GM21390 (cell line): ENCODE measurements at regions not wholly inside any gene's neighbourhood (a gene's known extent, or its start where the extent isn't known, plus 50 kb on each side); places are given as distances from the start of the nearest gene placed in this dataset.

Experiments
- ATAC-seq: cut with Tn5 transposase; IDR thresholded peaks from one replicate; pipeline ENCODE4 v1.9.1; 2021; ENCODE audit not compliant: unreplicated experiment

DNA sequence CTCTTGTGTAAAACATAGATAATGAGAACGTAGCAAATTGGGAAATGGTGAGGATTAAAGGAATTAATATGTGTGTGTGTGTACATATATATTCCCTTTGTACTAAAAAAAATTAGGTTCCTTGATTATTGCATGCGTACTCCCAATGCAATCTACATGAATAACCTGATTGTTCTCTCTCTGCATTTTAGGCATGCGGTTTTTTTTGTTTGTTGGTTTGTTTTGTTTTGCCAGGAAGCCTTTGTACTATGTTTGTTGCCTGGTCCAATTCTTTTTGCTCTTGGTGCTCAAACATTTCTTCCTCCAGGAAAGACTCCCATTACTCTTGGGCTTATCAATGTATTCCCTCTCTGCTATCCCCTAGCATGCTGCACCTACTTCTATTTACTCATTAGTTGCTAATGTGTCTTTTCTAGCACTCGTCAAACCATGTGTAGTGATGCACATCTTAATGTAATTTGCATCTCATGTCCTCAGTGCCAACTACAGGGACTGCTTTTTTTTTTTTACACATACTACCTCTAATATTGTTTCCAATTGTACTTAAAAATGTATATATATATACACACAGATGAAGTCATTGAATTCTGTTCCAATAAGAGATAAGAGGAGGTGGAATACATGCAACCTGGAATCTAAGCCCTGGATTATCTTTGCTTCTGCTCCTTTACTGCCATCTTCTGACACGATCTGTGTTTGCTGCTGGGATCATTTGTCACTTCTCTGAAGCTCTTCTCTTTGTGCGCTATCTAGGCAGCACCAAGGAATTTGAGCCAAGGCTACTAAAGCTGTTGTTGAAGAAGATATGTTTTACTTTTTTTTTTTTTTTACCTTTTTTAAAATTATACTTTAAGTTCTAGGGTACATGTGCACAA is 197.2 kb upstream of the ANO3 start:
- ATAC-seq, result peak; percentile 77

DNA sequence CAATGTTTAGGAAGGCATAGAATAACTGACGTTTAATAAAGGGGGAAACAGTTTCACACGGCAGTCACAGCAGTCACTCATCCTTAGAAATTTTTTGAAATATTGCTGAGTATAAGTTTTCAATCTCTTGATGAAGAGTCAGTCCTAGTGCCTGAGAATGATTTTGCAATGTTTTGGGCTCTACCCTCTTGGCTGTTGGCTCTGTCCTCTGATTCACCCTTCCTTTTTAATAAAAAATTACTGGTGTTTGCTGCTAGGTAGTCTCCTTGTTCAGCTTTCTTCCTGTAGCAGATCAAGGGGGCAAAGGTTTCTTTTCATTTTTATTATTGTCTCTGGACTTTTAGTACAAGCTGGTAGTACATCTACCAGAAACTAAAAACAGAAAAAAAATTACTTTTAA is 194.3 kb upstream of the ANO3 start:
- no peak for ATAC-seq

DNA sequence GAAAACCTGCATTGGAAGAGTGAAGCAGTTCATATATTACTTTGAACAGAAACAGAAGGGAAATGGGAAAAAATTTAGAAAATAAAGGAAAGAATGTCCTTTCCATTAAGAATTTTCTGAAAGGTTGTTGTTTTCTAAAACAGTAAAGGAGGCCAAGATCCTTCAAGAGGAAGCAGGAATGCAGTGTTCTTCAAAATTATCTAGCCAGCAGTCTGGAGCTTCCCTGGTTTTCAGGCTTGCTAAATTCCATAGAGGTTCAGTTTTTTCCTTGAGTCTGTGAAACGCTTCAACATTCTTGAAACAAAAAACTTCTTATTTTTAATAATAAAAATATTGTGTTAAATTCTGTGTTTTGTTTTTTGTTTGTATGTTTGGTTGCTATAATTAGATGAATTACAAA is 189.0 kb upstream of the ANO3 start:
- no peak for ATAC-seq

DNA sequence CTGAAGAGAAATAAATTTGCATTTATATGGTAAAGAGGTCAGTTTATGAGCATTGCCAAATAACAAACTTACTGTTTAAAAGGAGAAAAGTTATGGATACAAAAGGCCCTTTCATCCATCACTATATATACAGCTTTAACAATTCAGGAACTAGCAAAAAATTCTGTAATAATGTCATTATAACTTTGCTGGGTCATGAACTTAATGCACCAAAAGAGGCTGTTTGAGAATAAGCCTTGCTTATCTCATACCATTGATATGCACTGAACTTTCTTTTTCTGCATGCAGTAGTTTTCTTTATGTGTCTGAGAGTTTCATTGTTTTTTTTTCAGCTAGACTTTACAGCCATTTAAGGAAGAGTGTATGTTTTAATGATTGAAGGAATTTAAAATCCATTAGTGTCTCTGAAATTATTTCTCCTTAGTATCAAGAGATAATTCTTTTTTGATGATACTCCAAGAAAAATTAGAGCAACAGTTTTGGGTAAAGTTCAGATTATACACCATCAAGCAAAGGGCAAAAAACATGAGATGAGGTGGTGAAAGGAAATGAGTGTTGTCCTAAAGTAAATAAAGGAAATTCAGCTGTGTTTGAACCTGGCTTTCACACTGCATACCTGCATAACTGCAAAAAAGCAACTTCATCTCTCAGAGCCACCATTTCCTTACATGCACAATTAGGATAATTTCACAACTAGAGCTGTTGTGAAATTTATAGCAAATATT is 188.2 kb upstream of the ANO3 start:
- no peak for ATAC-seq

DNA sequence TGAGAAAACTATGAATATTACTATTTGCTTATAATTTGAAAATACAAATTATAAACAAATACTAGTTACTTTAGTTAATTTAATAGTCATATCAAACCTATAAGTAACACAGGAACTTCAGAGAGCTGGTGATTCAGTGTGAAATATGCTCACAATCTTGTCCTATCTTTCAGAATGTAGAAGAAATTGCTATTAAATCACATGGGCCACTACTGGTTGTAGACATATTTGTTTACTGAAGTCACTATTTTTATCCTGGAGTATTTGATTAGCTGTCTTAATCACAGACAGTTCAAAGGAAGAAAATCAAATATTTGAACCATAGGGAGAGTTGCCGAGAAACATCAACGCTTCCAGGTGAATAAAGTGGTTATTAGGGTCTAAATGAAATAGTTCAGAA is 187.6 kb upstream of the ANO3 start:
- no peak for ATAC-seq

DNA sequence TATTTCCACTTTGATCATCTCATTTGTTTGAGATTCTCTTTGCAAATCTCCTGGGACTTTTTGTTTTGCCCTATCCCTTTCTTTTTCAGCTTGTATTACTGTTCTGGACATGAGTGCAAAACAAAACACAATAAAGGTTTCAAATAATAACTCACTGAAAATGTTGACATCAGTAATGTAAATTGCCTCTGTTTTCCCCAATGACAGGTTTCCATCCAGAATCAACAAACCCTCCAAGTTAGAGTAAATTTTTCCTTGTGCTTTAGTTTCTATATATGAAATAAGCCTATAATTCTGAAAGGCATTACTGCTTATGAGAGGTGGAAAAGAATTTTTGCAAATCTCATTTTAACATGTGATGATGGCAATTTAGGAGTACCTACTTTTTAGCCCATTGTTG is 187.0 kb upstream of the ANO3 start:
- ATAC-seq, result no peak

DNA sequence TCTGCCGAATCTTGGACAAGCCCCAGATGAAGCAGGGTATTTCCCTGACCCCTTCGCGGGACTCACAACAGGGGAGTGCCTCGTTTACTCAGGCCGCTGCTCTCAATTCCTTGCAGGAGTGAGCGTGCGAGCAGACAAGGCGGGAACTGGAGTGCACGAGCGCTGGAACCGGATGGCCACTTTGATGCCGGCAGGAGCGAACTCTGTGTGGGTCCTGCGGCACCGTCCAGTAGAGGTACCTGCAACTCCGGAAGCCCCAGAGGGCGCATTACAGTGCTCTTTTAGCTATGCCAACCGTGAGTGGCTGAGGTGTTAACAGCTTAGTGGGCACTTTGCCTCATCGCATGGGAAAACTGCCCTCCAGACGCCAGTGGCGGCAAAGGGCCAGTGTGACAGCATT is 182.3 kb upstream of the ANO3 start:
- no peak for ATAC-seq

DNA sequence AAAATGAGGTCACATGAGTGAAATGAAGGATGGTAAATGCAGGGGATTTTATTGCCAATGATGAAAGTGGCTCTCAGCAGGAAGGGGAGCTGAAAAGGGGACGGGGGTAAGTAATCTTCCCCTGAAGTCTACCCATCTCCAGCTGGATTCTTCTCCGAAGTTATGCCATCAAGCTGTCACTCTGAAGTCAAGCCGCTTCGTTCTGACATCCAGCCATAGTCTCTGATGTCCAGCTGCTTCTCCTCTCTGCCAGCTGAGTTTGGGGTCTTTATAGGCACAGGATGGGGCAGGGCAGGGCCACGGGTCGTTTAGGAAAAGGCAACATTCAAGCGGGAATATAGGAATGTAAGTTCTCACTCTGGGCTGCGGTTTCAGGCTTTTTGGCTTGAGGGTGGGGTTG is 181.9 kb upstream of the ANO3 start:
- no peak for ATAC-seq

DNA sequence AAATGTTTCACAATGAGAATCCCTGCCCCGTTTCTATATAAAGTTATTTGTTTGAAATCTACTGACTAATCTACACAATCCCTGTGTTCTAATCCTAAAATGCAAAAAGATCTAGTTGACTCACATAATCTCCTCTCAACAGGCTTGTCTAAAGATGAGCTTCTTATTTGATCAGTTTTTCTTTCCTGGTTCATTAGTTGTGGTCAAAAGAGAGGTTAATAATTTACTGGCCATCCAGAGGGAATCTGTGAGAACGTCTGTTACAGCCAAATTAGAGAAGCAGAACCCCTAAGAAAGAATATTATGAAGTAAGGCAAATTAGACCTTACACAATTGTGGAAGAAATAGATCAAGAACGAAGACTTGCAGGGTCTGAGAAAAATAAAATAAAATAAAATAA is 173.7 kb upstream of the ANO3 start:
- no peak for ATAC-seq

DNA sequence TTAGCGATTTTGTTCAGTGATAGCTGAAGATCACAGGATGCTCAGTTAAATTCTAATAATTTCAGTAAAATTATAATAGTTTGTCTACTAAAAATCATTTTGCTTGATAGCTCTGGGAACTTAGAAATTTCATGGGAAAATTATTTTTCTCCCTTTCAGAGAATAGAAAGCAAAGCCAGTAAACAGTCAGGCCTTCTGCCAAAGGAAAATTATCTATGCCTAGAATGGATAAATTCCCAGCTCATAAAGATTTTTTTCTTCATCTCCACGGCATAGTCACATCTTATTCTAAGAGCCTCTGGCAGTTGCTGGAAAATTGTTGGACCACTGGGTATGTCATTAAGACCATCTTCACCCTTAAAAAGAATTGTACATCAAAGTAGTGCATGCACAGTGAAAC is 169.6 kb upstream of the ANO3 start:
- ATAC-seq, result no peak

DNA sequence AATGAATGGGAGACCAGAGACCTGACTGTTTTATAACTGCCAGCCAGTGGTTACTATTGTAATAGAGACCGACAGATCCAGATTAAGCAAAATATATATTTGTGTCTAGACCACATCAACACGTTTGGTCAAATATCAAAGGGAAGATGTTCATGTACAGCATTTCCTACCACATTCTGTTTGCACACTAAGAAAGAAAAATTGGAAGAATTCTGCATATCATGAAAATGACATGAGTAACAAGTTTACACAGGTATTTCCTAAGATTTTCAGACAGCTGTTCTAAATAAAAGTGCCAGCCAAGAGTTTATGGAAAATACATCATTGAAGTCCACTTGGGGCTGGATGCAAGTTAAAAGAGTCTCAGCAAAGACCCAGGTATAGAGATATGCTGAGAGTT is 145.5 kb upstream of the ANO3 start:
- ATAC-seq, result no peak

DNA sequence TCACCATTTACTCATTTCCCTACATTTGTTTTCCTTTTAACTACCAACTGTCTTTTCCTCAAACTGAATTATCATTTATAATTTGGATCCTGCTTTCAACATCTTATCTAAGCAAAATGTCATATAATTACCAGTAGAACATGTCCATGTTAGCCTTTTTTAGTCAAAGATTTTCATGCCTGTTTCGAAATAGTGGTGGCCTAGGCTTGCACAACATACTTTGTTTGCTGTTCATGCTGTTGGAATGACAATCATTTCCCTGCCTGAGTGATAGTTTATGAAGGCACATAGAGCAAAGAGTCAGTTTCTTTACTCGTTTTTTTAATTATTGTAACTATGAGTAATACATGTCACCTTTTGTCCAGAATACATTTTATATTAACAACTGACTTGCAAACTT is 144.3 kb upstream of the ANO3 start:
- ATAC-seq, result no peak

DNA sequence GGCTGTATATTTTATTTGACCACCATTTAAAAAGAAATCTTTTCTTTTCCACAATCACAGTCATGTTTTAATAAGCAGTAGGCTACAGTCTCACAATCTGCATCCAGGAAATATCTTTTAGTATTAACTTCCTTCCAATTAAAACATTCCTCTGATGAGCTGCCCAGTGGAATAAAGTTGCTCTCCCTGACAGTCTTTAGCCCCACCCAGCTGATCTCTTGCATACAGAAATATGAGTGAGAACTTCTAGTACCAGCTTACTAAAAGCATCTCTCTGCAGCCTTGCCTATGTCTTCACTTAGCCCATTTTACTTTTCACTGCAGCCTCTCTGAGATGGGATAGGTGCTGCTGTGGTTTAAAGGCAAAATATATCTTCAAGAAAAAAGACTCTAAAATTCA is 143.4 kb upstream of the ANO3 start:
- ATAC-seq, result no peak

DNA sequence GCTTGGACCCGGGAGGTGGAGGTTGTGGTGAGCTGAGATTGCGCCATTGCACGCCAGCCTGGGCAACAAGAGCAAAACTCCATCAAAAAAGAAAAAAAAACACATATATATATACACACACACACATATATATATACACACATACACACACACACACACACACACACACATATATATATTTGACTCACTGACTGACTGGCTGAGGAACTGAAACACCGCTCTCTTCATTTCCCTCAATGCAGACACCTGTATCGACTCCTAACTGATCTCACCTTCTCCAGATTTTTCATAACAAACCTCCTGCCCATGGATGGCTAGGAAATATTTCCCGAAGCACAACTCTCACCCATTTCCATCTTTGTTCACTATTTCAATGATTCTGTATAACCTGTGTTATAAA is 140.7 kb upstream of the ANO3 start:
- ATAC-seq, result no peak

DNA sequence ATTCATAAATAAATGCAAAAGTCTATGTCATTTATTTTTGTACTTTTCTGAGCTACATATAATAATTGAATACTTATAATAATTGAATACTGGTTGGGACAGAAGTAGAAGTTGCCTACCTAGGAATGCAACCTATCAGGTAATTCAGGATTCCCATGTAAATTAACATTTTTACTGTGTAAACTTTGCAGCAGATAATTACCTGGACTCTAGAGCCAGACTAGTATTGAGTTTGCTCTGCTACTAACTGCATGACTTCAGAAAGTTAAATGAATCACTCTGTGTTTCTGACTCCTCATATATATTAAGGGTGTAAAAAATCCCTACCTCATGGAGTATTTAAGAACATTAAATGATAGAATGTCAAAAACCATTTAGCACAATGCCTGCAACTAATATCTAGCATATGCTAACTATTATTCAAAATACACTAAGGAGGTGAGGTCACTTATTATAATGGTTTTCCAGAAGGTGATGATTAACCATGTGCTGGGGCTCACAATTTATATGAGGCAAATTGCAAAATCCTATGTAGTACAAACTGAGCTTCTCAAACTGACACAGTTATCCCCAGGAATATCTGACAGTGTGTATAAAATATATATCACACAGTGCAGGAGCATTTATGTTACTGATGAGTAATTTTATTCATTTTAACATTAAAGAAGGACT is 138.1 kb upstream of the ANO3 start:
- ATAC-seq, result no peak

DNA sequence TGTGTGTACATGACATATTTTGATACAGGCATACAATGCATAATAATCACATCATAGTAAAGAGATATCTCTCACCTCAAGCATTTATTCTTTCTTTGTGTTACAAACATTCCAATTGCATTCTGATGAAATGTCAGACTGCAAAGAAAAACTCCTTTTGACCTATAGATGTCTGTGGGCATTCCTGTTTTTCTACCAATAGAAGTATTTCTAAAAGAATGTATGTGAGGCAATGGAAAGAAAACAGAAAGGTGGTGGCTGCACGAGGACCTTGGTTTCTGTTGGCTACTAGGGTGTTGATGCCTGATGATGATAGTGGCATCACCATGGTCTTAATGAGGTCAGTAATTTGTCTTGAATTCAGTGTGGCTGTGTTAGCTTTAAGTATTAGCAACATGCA is 137.0 kb upstream of the ANO3 start:
- ATAC-seq, result no peak

DNA sequence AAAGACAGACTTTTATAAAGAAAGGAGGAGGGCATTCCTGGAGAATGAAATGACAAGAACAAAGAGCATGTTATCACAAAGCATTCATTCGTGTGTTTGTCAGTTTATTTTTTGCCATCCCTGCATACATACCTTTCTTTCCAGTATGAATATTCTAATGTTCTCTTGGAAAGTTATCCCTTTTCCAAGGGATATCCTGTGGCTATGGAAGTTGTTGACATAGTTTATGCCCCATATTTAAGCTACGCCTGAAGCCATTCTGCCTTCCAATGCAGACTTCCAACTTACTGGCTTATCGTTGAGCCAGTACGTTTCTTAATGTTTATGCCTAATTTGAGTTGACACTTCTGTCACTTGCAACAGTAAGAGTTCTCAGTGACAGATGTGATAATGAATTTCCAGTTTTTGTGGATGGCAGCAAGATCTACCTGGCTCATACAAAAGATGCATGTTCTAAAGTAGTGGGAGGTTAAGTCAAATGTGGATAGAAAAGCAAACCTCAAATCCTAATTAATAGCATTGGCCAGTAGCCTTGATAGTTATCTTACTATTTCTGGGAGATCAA is 133.3 kb upstream of the ANO3 start:
- ATAC-seq, result no peak

DNA sequence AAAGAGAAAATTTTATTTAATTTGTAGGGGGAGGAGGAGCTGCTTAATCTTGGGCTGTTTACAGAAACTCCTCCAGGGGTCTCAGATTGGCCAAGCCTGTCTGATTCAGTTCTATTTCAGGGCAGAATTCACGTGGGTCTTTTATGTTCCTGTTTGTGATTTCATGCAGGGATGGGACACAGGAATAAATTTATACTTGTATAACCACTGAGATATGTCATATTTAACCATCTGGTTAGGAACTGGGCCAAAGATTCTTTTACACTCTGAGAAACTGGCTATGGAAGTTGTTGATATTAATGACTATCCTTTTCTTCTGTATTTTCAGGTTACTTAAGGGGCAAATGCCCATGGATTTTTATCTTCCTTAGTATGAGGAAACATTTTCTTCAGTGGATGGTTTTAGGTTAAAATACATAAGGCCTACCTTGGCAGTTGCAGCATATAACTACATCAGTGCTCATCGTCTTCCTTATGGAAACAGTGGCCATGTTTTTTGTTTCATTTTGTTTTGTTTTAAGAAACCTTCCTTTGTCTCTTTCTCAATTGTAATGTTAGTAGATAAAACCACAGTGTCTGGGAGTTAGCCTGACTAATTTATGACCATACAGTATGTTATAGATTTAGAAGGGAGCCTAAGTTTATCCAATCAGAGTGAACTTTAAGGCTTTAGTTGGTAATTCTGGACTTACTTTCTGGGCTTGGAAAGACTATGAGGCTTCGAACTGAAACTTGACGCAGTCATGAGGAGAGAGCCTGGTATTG is 132.4 kb upstream of the ANO3 start:
- no peak for ATAC-seq

DNA sequence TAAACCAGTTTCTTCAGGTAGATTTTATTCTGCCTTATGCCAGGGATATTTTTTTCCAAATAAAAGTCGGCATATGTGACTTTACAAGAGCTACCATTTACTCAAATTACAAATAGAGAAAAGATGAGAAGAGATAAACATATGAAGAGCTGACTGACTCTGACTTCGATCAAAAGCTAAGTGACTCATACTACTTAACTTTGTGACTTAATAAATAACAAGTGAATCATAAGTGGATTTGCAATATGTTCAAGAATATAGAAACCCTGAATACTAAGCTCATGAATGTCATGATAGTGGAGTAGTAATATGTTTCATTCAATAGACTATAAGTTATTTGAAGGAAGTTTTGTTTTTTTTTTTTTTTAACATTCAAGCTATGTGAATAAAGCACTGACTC is 130.5 kb upstream of the ANO3 start:
- ATAC-seq, result no peak

DNA sequence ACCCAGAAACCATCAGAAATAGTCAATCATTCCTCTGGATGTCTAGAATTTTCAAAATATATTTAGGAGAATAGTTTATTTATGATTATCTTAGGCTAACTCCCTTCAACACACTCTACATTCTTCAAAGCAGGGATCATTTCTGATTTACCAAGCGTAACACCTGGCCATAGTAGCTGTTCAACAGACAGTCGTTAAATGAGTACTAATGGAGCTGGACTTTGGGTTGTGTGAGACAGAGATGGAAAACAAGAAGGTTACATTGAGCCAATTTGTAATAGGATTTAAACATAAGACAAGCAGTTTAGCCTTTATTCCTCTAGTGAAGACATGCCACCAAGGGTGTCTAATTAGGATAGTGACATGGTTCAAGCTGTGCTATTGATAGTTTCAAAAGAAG is 129.2 kb upstream of the ANO3 start:
- no peak for ATAC-seq

DNA sequence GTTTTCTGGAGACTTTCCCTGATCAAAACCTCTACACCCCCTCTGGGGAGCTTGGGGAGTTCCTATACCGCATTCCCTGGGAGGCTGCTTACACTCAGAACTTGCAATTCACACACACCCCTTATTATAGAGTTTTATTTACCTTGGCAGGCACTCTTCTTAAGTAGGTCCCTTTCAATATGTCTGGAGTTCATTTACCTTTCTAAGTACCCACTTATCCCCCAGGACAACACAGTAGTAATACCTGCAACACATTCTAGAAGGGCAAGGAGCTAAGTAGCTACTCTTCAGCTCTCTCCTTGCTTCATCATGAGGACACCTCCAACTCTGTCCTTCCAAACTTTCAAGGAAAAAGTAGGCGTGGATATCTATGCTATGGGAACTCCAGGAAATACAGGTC is 127.8 kb upstream of the ANO3 start:
- ATAC-seq, result no peak
